CD1c-positive myeloid dendritic cell (primary cell): ENCODE measurements at regions not wholly inside any gene's neighbourhood (a gene's known extent, or its start where the extent isn't known, plus 50 kb on each side); places are given as distances from the start of the nearest gene placed in this dataset.

Source experiments
- DNase-seq: peaks from one replicate; pipeline ENCODE4 v3.0.0-alpha.2; 2016; ENCODE audit errors: extremely low spot score

DNA sequence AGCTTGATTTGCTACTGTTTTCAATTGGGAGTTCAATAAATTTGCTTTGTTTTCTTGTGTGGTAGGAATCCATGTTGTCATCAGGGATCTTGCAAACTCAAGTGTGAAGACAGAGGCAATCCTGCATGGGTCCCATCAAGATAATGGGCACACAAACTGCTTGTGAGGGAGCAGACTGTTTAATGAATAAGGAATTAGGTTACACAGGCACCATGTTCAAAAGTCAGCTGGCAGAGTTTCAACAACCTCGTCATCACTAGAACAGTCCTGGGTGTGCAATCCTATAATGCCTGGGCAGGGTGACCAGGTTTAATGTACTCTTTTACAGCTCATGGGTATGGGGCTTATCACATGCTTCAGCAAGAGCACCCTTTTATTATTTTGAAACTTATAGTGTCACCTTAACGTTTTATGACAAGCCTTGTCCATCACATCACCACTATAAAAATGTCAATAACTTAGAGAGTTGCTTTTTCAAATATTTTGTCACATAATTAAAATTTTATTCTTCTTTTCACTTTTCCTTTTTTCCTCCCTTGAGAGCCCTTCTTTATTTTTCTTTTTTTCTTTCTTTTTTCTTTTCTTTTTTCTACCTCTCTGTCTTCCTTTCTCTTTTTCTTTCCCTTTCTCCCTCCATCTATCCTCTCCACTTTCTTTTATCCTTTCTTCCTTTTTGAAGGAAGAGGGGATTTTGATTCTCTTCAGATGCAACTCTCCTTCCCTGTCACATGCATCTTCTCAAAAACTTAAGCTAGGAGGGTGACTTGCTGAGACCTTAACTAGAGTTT is 252.2 kb upstream of the ATP2B1 start:
- DNase-seq = peak; percentile 30

DNA sequence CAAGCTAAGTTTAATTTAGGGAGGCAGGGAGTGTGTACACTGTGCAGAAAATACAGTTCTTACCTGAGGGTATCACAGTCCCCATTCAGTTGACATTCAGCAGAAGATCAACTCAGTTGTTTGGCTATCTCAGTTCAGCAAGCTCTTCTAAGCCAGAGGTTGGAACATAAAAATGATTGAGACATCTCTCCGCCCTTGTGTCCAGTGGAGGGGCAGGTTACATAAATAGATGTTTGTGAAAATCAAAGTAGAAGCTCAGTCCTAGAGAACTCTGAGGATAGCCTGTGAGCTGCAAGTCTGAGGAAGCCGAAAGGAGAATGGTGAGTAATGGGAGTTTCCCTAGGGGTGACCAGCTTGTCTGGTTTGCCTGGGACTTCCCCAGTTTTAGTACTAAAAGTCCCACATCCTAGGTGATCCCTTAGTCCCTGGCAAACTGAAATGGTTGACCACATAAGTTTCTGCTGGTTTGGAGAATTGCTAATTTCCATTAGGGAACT is 251.4 kb upstream of the ATP2B1 start:
- peak; percentile 74 for DNase-seq

DNA sequence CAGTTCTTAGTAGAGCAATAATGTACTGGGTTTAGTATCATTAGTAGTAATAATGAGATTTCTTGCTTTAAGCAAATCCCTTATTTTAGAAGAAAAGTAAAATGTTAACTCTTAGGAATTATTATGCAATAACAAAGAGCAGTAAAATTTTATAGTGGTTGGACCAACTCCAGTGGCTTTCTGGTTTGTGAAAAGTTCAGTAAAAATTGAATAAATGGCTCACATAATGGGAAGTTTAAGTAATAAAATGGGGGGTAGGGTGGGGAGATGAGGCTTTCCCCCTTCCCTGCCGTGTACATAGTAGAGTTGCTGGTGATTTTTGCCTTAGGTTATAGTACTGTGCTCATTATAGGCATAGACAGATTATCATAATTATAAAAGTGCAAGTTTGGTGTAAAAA is 250.5 kb upstream of the ATP2B1 start:
- no peak for DNase-seq

DNA sequence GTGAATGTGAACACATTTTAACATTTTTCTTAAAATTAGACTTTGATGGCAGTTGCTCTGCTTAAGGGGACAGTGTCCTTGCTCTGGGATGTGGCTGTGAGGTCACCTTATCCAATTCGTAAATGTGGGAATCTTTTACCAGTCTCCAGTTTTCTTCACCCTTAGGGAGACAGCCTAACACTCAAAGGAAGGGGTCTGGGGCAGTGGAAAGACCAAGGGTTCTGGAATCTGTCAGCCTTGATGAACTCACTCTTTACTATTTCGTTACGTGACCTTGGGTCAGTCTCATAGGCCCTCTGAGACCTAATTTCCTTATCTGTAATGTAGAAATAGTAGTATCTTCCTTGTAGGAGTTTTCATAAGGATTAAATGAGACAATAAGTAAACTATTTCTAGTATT is 245.6 kb upstream of the ATP2B1 start:
- no peak for DNase-seq

DNA sequence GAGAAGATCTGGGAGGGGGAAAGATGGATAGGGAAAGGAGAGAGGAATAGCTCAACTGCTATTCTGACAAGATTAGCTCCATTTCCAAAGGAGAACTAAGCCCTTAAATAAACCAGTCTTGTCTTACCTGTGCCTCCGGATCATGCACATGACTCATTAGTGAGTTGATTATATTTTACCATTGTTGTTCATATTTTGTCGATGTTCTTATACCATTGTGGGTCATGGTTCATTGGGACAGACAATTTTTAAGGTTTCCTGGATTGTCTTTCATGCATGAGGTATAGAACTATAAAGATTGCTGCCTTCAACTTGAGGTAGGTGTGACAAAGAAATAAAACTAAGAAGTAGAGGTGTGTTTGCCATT is 243.0 kb upstream of the ATP2B1 start:
- no peak for DNase-seq

DNA sequence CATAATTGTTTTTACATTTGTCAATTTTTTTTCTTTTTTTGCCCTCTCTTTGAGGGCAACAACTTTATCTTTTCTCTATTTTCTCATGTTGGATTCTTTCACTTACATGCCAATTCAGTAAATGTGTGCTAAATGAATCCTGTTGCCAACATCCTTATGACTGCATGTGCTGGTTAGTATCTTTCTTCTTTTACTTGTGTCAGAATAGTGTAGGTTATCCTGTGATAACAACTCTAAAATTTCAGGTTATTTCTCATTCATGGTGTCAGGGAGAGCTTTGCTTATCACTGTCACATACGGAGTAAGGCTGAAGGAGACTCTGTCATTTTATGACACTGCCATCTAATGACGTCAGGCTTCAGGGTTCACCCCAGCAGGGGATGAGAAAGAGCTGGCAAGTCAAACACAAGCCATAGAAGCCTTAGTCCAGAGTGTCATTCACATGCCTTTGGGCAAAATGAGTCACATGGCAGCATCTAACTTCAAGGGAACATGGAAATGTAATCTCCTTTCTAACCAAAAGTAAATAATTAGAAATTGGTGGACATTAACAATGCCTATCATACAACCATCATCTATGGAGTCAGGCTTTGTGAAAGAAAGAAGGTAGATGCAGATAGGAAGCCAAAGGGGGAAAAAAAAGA is 242.5 kb upstream of the ATP2B1 start:
- DNase-seq = no peak

DNA sequence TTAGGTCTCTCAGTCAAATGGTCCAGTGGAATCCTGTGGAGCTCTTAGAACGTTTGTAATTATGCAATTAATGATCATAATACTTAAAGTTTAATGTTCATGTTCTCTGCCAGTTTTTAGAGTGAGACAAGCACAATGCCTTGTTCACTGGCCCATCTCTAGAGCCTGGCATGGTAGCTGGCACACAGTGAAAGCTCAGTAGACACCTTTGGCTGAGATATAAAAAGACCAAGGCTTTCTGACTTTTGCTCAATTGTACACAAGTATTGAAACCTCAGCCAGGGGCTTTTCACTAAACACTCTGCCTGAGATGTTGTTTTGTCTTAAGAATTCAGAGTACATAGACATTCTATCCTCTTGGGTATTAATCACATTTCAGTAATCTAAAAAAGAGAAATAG is 241.8 kb upstream of the ATP2B1 start:
- no peak for DNase-seq

DNA sequence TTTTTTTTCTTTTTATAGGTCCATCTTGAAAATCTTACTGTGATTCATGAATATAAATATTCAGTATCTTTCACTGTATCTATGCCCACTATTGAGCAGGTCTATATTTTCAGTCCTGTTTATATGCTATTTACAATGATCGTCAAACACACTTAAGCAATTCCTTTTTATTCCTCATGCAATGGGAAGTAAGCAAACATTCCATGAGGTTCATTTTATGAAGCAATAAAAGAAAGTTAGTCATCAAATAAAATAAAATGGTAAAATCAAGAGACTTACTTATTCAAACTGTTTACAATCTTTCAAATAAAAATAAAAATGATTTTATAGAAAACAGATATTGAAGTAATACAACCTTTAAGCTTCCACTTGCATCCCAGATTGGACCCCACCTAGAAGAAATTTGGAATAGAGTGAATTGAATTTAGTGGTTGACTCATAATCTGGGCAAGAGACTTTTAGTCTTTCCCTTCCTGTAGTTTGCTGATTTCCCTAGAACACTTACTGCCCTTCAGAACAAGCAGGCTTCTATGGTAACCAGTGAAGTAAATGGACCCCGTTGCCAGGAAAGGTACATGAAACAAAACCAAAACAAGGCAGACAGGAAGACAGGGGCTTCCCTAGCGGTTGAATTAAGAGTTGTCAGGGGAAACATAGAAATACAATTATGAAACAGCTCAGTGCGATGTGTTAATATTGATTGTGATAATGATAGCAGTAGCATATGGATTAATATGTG is 241.0 kb upstream of the ATP2B1 start:
- peak; percentile 70 for DNase-seq

DNA sequence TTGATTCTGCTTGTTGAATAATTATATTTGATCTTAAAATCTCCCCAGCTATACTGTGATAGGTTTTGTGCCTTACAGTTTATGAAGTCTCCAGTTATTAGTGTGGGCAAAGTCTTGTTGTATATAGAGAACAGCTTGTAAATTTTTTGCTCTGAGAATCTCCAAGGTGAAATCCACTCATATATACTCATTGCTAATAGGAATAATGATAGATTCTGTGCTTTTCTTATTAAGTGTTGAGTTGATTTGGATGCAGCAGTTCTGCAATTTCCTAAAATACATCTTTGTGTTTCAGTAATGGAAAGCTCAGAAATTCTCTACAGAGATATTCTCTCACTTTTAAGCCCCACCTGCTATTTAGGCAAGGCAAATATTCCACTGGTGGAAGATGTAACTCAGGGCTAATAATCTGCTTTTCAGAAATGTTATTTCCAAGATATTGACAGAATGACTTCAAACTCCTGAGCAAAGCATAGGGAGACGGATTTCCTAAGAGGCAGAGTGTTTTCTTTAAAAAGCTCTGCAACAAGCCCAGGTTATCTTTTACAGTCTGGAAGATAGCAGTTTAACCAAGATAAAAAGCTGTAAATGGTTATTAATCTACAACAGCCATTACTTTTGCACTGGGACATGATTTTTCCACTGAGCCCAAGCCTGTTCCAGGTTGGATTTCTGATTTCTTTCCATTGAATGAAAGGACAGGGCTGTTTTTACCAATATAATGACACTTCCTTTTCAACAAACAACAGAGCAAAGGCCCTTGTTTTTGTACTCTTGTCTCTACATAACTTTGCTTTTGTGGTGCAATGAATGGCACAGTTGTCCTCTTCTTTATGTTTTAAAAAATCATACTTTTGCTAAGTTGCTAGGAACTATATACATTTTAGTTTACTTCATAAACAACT is 239.9 kb upstream of the ATP2B1 start:
- DNase-seq = no peak

DNA sequence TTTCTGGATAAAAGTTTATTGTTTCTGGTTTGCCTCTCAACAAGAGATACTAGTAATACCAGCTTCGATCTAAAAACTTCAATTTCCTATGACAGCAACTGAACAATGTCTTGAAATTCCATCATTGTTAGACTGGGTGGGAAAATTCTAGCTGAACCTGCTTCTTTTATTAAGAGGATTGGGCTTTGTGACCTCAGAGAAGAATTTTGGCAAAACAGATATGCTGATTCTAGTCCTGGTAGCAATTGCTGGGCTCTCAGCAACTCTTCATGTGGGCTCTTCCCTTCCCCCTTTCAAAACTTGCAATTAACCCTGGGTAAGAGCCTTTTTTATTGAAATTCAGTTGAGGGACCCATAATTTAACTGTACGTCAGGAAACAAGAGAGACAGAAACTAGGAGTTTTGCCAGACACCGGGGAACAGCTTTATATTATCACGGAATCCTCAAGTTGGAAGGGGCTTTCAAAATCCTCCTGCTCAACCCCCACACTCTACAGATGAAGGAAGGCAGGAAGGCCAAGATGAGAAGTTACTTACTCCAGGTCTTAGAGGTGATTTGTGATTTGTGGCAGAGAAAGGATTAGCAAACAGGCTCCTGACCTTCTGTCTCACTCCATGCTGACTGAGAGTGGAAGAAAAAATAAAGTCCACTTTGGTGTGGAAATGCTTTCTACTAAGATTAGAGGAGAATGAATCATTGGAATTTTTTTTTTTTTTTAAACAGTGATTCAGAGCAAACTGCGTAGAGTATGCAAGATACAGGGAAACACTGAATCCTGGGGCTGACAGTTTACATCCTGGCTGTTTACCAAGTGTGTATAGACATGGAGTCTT is 239.0 kb upstream of the ATP2B1 start:
- peak; percentile 32 for DNase-seq

DNA sequence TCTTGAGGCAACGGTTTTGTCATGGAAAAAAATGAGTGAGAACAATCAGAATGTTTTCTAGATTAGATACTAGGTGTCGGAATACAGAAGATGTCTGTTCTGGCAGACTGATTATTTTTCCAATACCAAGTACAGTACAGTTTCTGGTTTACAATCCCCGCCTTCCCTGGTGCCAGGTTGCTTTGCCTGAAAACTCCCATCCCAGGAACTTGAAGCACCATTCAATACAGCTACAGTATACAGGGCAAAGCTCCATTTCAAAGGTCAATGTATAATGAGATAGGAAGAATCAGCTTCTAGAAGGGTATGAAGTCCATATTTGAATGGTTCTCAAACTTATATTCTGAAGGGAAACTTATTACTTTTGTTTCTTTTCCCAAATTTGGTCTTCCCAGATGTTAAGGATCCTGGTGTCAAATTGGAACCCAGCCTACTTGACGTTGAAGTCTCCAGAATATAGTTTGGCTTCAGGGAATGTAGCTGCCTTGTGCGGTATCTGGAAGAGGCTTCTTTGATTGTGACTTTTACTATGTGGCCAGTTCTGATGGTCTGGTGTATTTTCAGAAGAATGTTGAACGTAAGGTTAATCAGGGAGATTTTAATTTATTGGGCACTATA is 238.0 kb upstream of the ATP2B1 start:
- DNase-seq = no peak

DNA sequence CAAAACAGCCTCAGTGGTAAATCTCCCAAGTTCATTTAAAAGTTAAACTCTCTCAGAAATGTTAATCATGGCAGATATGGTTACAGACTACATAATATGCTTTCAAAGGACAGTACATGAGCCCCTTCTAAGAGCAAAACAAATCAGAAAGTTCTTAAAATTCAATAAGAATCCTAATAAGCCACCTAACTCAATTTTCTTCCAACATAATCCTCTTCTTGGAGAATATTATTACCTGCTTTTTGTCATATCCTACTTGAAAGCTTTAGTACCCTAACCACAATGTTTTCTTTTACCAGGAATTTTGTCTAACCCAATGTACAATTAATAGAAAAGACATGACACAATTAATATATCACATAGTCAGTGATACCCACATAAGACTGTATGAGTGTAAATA is 236.5 kb upstream of the ATP2B1 start:
- no peak for DNase-seq

DNA sequence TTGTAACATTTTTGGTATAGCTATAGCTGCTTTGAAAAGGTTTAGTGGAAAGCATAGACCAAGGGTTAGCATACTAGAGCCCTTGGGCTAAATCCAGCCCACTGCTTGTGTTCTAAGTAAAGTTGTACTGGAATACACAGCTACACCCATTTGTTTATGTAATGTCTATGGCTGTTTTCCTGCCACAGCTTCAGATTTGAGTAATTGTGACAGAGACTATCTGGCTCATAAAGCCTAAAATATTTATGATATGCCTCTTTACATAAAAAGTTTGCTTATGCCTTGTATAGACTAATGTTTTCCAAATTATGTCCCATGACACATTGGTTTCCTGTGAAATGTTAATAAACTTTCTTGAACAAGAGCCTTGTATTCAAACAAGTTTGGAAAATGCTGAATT is 234.8 kb upstream of the ATP2B1 start:
- no peak for DNase-seq

DNA sequence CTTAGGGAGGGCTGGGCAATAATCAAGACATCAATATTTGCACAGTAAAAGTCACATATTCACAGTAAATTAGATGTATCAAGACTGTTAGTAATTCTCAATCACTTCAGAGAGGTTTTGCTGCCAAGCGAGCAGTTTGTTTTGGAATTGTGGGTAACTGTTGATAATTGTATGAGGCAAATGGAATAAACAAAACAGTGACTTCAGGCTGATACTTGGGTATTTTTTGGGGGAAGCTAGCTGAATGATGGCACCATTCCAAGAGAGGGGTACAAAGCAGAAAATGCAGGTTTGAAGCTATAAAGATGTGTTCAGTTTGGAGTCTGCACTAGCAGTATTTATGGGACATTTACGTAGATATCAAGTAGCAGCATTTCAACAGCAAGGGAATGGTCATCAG is 232.8 kb upstream of the ATP2B1 start:
- no peak for DNase-seq

DNA sequence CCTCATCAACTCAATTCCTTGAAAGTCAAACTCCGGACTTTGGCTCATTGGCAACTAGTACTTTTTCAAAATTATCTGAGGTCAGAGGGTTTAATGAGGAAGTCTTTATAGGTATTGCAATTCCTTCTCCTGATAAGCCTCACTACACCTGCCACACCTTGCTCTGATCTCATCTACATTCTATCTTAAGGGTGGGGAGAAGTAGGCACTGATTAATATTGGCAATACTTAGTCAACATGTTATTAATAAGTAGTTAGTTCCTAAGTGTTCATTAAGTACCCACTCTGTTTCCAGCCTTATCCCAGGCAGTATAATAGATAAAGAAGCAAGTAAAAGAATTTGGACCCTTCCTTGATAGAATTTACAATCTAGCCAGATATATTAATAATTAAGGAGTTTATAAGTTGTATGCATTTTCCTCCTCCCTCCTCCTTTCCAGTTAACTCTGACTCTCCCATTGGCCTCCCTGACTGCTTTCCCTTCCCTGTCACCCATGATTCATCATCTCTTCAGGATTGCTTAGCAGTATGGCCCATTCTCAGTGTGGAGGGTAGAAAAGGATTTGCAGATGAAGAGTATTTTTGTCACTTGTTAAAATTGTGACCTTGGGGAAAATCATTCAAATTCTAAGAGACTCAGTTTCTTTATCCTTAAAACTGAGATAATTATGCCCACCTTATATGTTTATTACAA is 231.0 kb upstream of the ATP2B1 start:
- no peak for DNase-seq

DNA sequence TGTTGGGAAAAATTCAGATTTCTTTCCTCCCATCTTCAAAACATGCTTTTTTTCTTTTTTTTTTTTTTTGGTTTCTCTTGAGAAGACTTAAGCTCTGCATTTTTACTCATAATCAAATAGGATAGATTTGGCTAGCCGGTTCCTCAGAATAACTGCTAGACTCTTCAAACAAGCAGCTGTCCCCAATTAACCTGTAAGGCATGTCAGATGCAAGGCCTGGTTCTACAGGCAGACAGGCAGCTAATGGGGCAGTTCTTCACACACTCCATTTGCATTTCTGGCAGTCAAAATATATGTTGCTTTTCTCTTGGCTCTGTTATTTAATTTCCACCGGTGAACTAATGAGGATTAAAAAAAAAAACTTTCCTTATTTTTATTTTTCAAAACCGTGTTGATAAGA is 228.0 kb upstream of the ATP2B1 start:
- no peak for DNase-seq

DNA sequence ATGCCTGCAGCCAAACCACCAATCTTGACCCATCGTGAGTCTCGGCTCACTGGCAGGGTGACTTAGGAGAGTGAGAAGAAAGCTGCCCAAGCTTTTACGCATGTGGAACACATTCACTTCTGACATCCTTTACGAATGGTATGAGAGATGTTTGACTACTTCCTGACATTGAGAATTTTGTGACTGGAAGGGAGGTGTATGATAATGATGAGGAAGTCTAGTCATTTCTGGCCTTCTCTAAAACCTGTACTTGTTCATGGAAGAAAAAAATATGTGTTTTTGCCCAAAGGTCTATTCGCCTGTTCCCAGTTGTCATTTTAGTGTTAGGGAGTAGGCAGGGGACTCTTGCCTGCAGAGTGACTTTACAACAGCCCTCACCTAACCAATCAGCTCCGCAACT is 227.2 kb upstream of the ATP2B1 start:
- peak; percentile 54 for DNase-seq

DNA sequence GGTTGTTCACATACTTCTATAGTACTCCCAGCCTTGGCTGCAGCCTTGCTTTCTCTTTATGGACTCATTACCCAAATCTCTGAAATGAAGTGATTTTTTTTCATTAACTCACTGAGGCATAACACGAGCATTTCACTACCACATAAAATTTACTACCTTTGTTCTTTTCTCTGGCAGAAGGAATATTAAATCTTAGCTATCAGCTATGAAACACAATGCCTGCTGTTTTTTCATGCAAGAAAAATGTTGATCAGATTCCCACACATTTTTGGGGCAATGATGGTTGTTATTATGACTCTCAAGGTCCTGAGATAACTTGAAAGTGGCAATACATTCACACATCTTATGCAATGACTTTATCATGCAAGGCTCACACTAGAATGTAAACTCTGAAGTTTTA is 225.3 kb upstream of the ATP2B1 start:
- DNase-seq = no peak

DNA sequence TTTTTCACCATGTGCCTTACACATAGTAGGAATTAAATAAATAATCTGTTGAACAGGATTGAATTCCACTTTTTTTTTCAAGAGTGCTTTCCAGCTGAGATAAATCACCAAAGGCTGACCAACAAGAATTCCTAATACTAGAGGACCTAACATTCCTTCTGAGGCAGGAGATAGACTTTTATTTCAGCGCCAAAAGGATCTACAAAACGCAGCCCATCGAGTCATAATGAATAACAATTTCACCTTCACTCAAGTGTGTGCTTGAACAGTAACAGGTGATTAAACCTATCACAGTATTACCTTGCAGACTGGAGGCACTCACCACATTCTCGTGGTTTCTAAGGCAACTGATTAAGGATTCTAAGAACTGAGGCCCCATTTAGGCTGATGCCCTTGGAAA is 224.3 kb upstream of the ATP2B1 start:
- no peak for DNase-seq

DNA sequence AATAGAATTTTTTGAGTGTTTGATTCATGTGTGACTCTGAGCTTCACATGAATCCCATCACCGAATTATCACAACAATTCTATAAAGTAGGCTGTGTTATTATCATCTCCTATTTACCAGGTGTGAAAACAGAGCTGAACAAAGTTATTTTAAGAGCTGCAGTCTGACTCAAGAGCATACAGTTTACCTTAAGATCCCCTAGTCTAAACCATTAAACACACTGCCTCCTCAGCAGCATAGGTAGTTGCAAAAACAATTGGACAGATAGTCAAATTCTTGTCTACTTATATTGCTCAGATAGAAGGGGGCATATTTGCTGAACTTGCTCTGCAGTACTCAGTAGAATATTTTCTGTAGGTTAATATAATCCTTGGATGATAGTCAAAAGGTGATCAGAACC is 219.8 kb upstream of the ATP2B1 start:
- DNase-seq = no peak
